ENCODE measurements at regions not wholly inside any gene's neighbourhood (a gene's known extent, or its start where the extent isn't known, plus 50 kb on each side); places are given as distances from the start of the nearest gene placed in this dataset.
A peak's percentile ranks its signal among the peaks of the same experiment; 100 is the strongest.

- no peak for DNase-seq (ENCODE audit: low read depth in 2 of 2)
Measured at GRCh38 chr6:54009052-54009654, 102.1 kb upstream of the MLIP start.

- DNase-seq (ENCODE audit: low read depth in 2 of 2) = no peak
Measured at GRCh38 chr6:54010340-54011276, 100.6 kb upstream of the MLIP start.

- DNase-seq (ENCODE audit: low read depth in 2 of 2) = no peak
Measured at GRCh38 chr6:54011277-54011648, 100.0 kb upstream of the MLIP start.

- peak; percentile 14 to 50 for DNase-seq (ENCODE audit: low read depth in 2 of 2)
Measured at GRCh38 chr6:54013966-54014365, 97.3 kb upstream of the MLIP start.

GRCh38 chr6:54014440-54014839 is 96.8 kb upstream of the MLIP start:
- DNase-seq (ENCODE audit: low read depth in 2 of 2) = no peak

- no peak for DNase-seq (ENCODE audit: low read depth in 2 of 2)
Measured at GRCh38 chr6:54017877-54018276, 93.4 kb upstream of the MLIP start.

GRCh38 chr6:54018722-54019121 is 92.5 kb upstream of the MLIP start:
- no peak for DNase-seq (ENCODE audit: low read depth in 2 of 2)

GRCh38 chr6:54019860-54020259 is 91.4 kb upstream of the MLIP start:
- no peak for DNase-seq (ENCODE audit: low read depth in 2 of 2)

GRCh38 chr6:54020334-54020733 is 90.9 kb upstream of the MLIP start:
- peak in 1 of 2 donors; percentile 18 for DNase-seq (ENCODE audit: low read depth in 2 of 2)

- no peak for DNase-seq (ENCODE audit: low read depth in 2 of 2)
Measured at GRCh38 chr6:54026652-54027400, 84.4 kb upstream of the MLIP start.

- no peak for DNase-seq (ENCODE audit: low read depth in 2 of 2)
Measured at GRCh38 chr6:54028170-54028569, 83.1 kb upstream of the MLIP start.

- DNase-seq (ENCODE audit: low read depth in 2 of 2) = no peak
Measured at GRCh38 chr6:54029187-54029586, 82.1 kb upstream of the MLIP start.

- DNase-seq (ENCODE audit: low read depth in 2 of 2) = no peak
Measured at GRCh38 chr6:54031169-54031568, 80.1 kb upstream of the MLIP start.

GRCh38 chr6:54037277-54037779 is 73.9 kb upstream of the MLIP start:
- no peak for DNase-seq (ENCODE audit: low read depth in 2 of 2)

- no peak for DNase-seq (ENCODE audit: low read depth in 2 of 2)
Measured at GRCh38 chr6:54040545-54040944, 70.7 kb upstream of the MLIP start.

GRCh38 chr6:54041239-54041638 is 70.0 kb upstream of the MLIP start:
- no peak for DNase-seq (ENCODE audit: low read depth in 2 of 2)

GRCh38 chr6:54043360-54043759 is 67.9 kb upstream of the MLIP start:
- no peak for DNase-seq (ENCODE audit: low read depth in 2 of 2)

- DNase-seq (ENCODE audit: low read depth in 2 of 2) = no peak
Measured at GRCh38 chr6:54044059-54044458, 67.2 kb upstream of the MLIP start.

GRCh38 chr6:54048782-54049181 is 62.5 kb upstream of the MLIP start:
- no peak for DNase-seq (ENCODE audit: low read depth in 2 of 2)

GRCh38 chr6:54050750-54051149 is 60.5 kb upstream of the MLIP start:
- DNase-seq (ENCODE audit: low read depth in 2 of 2) = no peak

- DNase-seq (ENCODE audit: low read depth in 2 of 2) = peak in 1 of 2 donors; percentile 63
Measured at GRCh38 chr6:54053881-54054391, 57.3 kb upstream of the MLIP start.

GRCh38 chr6:54056105-54056504 is 55.1 kb upstream of the MLIP start:
- no peak for DNase-seq (ENCODE audit: low read depth in 2 of 2)
